H9 (cell line): ENCODE measurements at regions not wholly inside any gene's neighbourhood (a gene's known extent, or its start where the extent isn't known, plus 50 kb on each side); places are given as distances from the start of the nearest gene placed in this dataset.

Source experiments
- DNase-seq: peaks from one replicate; pipeline ENCODE4 v3.0.0-alpha.2; 2017
- H2AFZ ChIP-seq: one replicate; pipeline ENCODE4 v1.6.1; 2013; ENCODE audit warnings: mild to moderate bottlenecking, low read length, control low read depth, moderate library complexity
- H2AK5ac ChIP-seq: 2 replicates; pipeline ENCODE4 v1.6.1; 2013; ENCODE audit warnings: low read length, control low read depth, mixed read lengths; ENCODE audit not compliant: insufficient read length
- H2BK120ac ChIP-seq: one replicate; pipeline ENCODE4 v1.6.1; 2013; ENCODE audit warnings: low read depth, mild to moderate bottlenecking, low read length, control low read depth, inconsistent platforms; ENCODE audit not compliant: poor library complexity, severe bottlenecking
- H2BK12ac ChIP-seq: 2 replicates; pipeline ENCODE4 v1.6.1; 2013; ENCODE audit warnings: low read length, control low read depth, mixed read lengths, low read depth; ENCODE audit not compliant: insufficient read length
- H2BK15ac ChIP-seq: 2 replicates; pipeline ENCODE4 v1.6.1; 2013; ENCODE audit warnings: low read depth, low read length, control low read depth
- H2BK20ac ChIP-seq: one replicate; pipeline ENCODE4 v1.6.1; 2013; ENCODE audit warnings: low read depth, mild to moderate bottlenecking, low read length, control low read depth, inconsistent platforms; ENCODE audit not compliant: poor library complexity, severe bottlenecking
- H2BK5ac ChIP-seq: 2 replicates; pipeline ENCODE4 v1.6.1; 2013; ENCODE audit warnings: low read length, control low read depth, mixed read lengths; ENCODE audit not compliant: insufficient read length
- H3K14ac ChIP-seq: 2 replicates; pipeline ENCODE4 v1.6.1; 2013; ENCODE audit warnings: low read length, control low read depth; ENCODE audit not compliant: insufficient read depth
- H3K18ac ChIP-seq: 2 replicates; pipeline ENCODE4 v1.6.1; 2013; ENCODE audit warnings: low read depth, mild to moderate bottlenecking, mixed read lengths, low read length, control low read depth; ENCODE audit not compliant: insufficient read length
- H3K23ac ChIP-seq: 2 replicates; pipeline ENCODE4 v1.6.1; 2013; ENCODE audit warnings: low read length, control low read depth, mixed read lengths, low read depth; ENCODE audit not compliant: insufficient read length
- H3K23me2 ChIP-seq: 2 replicates; pipeline ENCODE4 v1.6.1; 2013; ENCODE audit warnings: low read depth, mild to moderate bottlenecking, mixed read lengths, low read length, control low read depth; ENCODE audit not compliant: insufficient read length, poor library complexity, severe bottlenecking
- H3K27ac ChIP-seq: 2 replicates; pipeline ENCODE4 v1.5.1; 2013; ENCODE audit warnings: low read length, control low read depth, mixed read lengths, low read depth; ENCODE audit not compliant: insufficient read length
- H3K27me3 ChIP-seq: 2 replicates; pipeline ENCODE4 v1.6.1; 2013; ENCODE audit warnings: low read length, control low read depth, inconsistent platforms; ENCODE audit not compliant: insufficient read depth
- H3K4ac ChIP-seq: 2 replicates; pipeline ENCODE4 v1.6.1; 2013; ENCODE audit warnings: low read depth, mild to moderate bottlenecking, control low read depth, inconsistent platforms, low read length, moderate library complexity
- H3K4me1 ChIP-seq: 2 replicates; pipeline ENCODE4 v1.6.1; 2013; ENCODE audit warnings: low read length, control low read depth, inconsistent platforms; ENCODE audit not compliant: insufficient read depth
- H3K4me2 ChIP-seq: 2 replicates; pipeline ENCODE4 v1.6.1; 2013; ENCODE audit warnings: low read length, control low read depth, mixed read lengths; ENCODE audit not compliant: insufficient read length, insufficient read depth
- H3K56ac ChIP-seq: 2 replicates; pipeline ENCODE4 v1.6.1; 2013; ENCODE audit warnings: low read depth, mild to moderate bottlenecking, mixed read lengths, low read length, control low read depth; ENCODE audit not compliant: insufficient read length
- H3K79me1 ChIP-seq: 2 replicates; pipeline ENCODE4 v1.6.1; 2013; ENCODE audit warnings: low read depth, mild to moderate bottlenecking, moderate library complexity, low read length, control low read depth, inconsistent platforms; ENCODE audit not compliant: insufficient read depth, poor library complexity, severe bottlenecking
- H3K79me2 ChIP-seq: 2 replicates; pipeline ENCODE4 v1.6.1; 2013; ENCODE audit warnings: low read length, control low read depth, inconsistent platforms; ENCODE audit not compliant: insufficient read depth
- H3K9ac ChIP-seq: 2 replicates; pipeline ENCODE4 v1.6.1; 2013; ENCODE audit warnings: low read length, control low read depth, mixed read lengths; ENCODE audit not compliant: insufficient read length; ENCODE audit errors: extremely low read depth
- H3K9me3 ChIP-seq: one replicate; pipeline ENCODE4 v1.6.1; 2013; ENCODE audit warnings: low read depth, low read length, inconsistent platforms; ENCODE audit not compliant: control insufficient read depth
- H3T11ph ChIP-seq: one replicate; pipeline ENCODE4 v1.6.1; 2013; ENCODE audit warnings: mild to moderate bottlenecking, low read length, control low read depth, inconsistent platforms
- H4K20me1 ChIP-seq: one replicate; pipeline ENCODE4 v1.6.1; 2013; ENCODE audit not compliant: control insufficient read depth, insufficient read length, insufficient read depth
- H4K5ac ChIP-seq: 2 replicates; pipeline ENCODE4 v1.6.1; 2013; ENCODE audit warnings: low read depth, mild to moderate bottlenecking, mixed read lengths, low read length, control low read depth; ENCODE audit not compliant: insufficient read length
- H4K8ac ChIP-seq: replicated peaks from 2 replicates; pipeline ENCODE4 v1.6.1; 2013; ENCODE audit warnings: low read length, control low read depth, mixed read lengths, low read depth; ENCODE audit not compliant: insufficient read length
- H4K91ac ChIP-seq: 2 replicates; pipeline ENCODE4 v1.6.1; 2013; ENCODE audit warnings: low read depth, mild to moderate bottlenecking, moderate library complexity, mixed read lengths, low read length, control low read depth; ENCODE audit not compliant: insufficient read length
- H3K27ac Mint-ChIP-seq, 3 experiments: 2 replicates in 2 of 3; 3 replicates in 1 of 3; pipeline ENCODE4 v1.8.0; 2020 to 2021; ENCODE audit warnings: mixed read lengths in 3 of 3, mild to moderate bottlenecking in 1 of 3, moderate library complexity in 1 of 3
- H3K27me3 Mint-ChIP-seq: 2 replicates; pipeline ENCODE4 v1.8.0; 2021; ENCODE audit warnings: low read depth, mild to moderate bottlenecking, moderate library complexity, mixed read lengths
- H3K36me3 Mint-ChIP-seq, 3 experiments: 2 replicates in 2 of 3; 3 replicates in 1 of 3; pipeline ENCODE4 v1.8.0; 2020 to 2021; ENCODE audit warnings: low read depth in 3 of 3, mixed read lengths in 3 of 3; ENCODE audit not compliant: insufficient read depth in 1 of 3
- H3K4me1 Mint-ChIP-seq, 2 experiments: 2 replicates each; pipeline ENCODE4 v1.8.0; 2020; ENCODE audit warnings: mixed read lengths in 2 of 2
- H3K4me3 Mint-ChIP-seq, 2 experiments: 2 replicates in 1 of 2; 3 replicates in 1 of 2; pipeline ENCODE4 v1.8.0; 2020 to 2021; ENCODE audit warnings: mild to moderate bottlenecking in 2 of 2, mixed read lengths in 2 of 2, moderate library complexity in 1 of 2
- H3K9me3 Mint-ChIP-seq, 2 experiments: 2 replicates in 1 of 2; 3 replicates in 1 of 2; pipeline ENCODE4 v1.8.0; 2020; ENCODE audit warnings: mild to moderate bottlenecking in 2 of 2, mixed read lengths in 2 of 2, moderate library complexity in 1 of 2
- CTCF ChIP-seq: fragments of 200-600 bp; sonication (generic); conservative IDR thresholded peaks from 3 replicates; pipeline ENCODE4 v1.8.0; 2021; ENCODE audit warnings: antibody characterized with exemption, mild to moderate bottlenecking
- WGBS: extraction: QIAGEN DNeasy Blood & Tissue Kit; methylation state at CpG from one replicate; pipeline ENCODE4 v1.1.7; 2013; ENCODE audit warnings: missing lambda C conversion rate, low lambda C conversion rate, mixed read lengths; ENCODE audit not compliant: insufficient read length; ENCODE audit errors: extremely low coverage; 5-methylcytosine and 5-hydroxymethylcytosine counted together

GRCh38 chr3:168909260-168909659 lies 754.3 kb downstream of the MECOM start:
- no peak overlapping the region for H3K56ac ChIP-seq
- H4K8ac ChIP-seq = no peak overlapping the region
- no peak overlapping the region for H2AK5ac ChIP-seq
- no peak overlapping the region for H3K14ac ChIP-seq
- no peak overlapping the region for H2BK5ac ChIP-seq
- no peaks in the 10 kb centered on the region for H3K79me2 ChIP-seq
- no peak overlapping the region for H4K5ac ChIP-seq
- Mint-ChIP-seq H3K9me3 (no peaks in the 10 kb centered on the region), H3K27ac (no peak overlapping the region), H3K4me1 (no peaks in the 10 kb centered on the region), H3K4me3 (no peak overlapping the region), H3K27me3 (no peaks in the 10 kb centered on the region), H3K36me3 (no peaks in the 10 kb centered on the region)
- H3K9me3 ChIP-seq = no peaks in the 10 kb centered on the region
- no peak overlapping the region for H2BK15ac ChIP-seq
- H3T11ph ChIP-seq = no peak overlapping the region
- no peak overlapping the region for H2BK20ac ChIP-seq
- no peaks in the 10 kb centered on the region for H4K20me1 ChIP-seq
- H2AFZ ChIP-seq = no peak overlapping the region
- DNase-seq = no peak
- no peak overlapping the region for H3K4ac ChIP-seq
- H3K27ac ChIP-seq = no peak overlapping the region
- no peaks in the 10 kb centered on the region for H3K23me2 ChIP-seq
- H2BK12ac ChIP-seq = no peak overlapping the region
- no peaks in the 10 kb centered on the region for H3K4me1 ChIP-seq
- no peak overlapping the region for H2BK120ac ChIP-seq
- H4K91ac ChIP-seq = no peak overlapping the region
- no peak overlapping the region for H3K9ac ChIP-seq
- no peak overlapping the region for H3K4me2 ChIP-seq
- no peak overlapping the region for H3K18ac ChIP-seq
- no CpG with 5 or more reads among the region's 1 CpG for WGBS
- no peak overlapping the region for H3K23ac ChIP-seq
- TF ChIP-seq CTCF = no peak
- no peaks in the 10 kb centered on the region for H3K79me1 ChIP-seq
- H3K27me3 ChIP-seq = no peaks in the 10 kb centered on the region
